Stimulated activated CD8-positive, alpha-beta memory T cell treated with anti-CD3 and anti-CD28 coated beads, Interleukin-4, amount 100 ng/mL, for 24 hours (primary cell): ENCODE measurements at regions not wholly inside any gene's neighbourhood (a gene's known extent, or its start where the extent isn't known, plus 50 kb on each side); places are given as distances from the start of the nearest gene placed in this dataset.

Source experiments
- DNase-seq: peaks from one replicate; pipeline ENCODE4 v3.0.0-alpha.2; 2020; ENCODE audit warnings: low read depth

DNA sequence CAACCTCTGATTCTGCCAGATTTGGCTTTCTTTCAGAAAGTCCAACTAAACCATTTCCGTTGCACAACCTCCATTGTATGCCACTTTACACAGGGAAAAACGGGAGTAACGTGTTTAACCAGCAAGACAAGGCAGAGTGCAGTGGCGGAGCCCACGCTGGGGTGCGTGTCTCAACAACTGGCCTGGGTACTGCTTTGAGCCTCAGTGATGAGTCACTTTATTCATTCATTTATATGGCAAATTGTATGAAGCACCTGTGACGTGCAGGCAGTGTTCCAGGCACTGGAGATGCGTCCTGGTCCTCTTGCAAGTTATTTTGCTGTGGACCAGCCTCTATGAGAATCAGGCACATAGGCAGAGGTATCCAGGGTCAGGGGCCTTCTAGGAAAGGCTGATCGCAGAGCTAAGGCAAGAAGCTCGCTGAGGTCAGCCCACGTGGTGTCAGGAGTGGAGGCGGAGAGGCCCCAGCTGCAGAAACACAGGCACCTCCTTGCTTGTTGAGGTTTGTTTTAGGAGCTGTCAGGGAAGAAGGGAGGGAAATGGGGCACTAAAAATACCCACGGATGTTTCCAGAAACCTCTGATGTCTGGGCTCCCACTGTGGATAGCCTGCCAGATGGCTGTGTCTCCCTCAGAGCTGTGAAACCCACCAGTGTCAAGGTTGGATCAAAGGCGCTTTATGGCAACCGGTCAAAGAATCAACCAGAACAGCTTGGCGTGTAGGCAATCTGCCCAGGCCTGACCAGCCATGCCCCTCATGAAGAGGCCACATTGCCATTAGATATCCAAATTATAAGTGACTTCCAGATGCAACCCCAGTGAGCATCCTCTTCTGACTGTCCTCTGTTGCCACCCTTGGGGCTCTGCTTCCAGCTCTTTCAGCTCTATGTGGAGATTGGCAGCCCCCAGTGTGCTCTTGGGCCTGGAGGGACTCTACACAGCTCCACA, 157.2 kb downstream of the CD83 start:
- DNase-seq: no peak

DNA sequence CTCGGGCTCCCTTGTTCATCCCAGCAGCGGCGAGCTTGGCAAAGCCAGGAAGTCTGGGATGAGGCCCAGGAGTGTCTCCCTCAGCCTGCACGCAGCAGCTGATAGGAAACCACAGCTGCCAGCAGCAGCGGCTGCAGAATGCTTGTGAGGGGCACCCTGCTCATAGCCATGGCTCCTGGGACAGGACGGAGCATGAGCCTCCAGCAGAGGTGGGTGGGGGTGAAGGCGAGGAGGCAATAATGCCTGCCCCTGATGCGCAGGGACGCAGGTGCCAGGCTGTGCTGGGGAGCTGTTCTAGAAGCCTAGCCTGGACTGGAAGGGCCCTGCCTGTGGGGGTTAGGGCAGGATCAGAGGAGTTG, 157.9 kb downstream of the CD83 start:
- DNase-seq: no peak

DNA sequence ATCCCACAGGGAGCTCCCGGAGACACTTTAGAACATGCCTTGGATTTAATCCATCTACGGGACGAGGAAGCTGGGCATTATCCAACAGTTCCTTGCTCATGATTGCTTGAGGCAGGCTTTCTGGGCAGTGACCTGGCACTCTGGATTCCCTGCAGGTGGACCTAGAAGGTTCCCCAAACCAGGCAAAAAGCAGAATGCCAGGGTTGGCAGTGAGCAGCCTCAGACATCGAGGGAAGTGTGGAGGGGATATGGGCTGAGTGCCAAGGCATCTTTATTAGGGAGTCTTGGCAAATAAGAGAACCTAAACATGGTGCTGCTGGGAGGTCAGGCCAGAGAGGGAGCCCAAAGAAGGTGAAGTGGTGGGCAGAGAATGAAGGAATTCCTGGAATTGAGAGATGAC, 158.5 kb downstream of the CD83 start:
- no peak for DNase-seq

DNA sequence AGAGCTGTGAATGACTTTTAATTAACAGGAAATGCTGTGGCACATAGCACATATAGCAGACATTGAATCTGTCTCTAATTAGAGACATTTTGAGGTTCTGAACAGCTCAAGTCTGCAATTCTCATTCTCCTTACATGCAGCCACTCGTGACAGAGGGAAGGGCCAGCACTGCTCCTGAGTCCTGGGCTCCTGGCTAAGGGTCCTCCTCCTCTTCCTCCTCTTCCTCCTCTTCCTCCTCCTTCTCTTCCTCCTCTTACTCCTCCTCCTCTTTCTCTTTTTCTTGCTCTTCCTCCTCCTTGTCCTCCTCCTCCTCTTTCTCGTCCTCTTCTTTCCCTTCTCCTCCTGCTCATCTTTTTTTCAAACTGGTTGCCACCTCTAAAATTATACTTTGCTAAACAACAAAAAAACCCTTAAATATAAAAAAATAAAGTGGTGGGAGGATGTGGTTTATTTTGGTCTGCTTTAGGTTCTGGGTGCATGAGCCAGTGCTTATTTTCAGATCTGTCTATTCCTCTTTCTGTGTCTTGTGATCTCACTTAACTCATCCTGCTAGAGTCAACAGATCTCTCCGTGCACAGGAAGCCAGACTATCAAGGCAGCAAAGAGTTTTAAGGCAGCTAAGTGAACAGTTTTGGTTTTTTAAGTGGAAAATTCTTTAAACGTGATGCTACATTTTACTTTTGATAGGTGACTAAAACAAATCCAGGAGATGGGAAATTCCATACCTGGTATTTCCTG, 159.3 kb downstream of the CD83 start:
- DNase-seq: no peak

DNA sequence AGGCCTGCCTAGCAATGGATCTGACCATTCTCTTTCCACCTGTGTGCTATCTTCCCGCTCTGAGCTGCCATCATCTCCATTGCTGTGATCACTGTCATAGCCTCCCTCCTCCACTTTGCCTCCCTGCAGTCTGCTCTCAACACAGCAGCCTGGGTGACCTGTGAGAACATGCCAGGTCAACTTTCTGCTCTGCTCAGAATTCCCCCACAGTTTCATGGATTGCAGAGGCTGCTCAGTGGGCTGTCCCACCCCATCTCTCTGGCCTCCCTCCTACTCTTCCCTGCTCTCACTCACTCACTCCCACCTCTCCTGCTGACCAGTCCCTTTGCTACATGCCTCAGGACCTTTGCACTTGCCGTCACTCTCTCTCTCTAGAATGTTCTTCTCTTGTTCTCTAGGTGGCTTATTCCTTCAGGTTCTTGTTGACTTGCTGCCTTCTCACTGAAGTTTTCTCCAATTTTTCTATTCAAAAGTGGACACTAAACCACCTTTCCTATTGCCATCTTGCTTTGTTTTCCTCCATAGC, 159.9 kb downstream of the CD83 start:
- DNase-seq: no peak

- DNase-seq: no peak
These were observed 160.4 kb downstream of the CD83 start for GRCh38 chr6:14278006-14278405.

DNA sequence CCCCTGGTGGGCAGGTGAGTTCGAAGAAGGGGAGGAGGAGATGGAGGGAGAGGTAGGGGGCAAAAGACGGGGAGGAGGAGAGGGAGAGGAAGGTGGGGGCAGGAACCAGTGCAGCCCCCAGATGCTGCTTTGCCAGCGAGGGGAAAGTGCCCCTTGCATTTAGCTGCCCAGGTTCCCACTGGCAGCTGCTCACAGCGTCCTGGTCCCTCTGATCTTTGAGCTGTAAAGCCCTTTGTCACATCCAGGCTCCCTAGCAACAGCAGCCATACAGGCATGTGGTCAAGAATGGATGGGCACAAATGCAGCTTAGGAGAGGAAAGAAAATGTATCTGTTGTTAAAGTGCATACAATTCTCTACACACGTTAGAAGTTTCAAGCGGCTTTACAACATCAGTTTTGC, 160.9 kb downstream of the CD83 start:
- DNase-seq: no peak

DNA sequence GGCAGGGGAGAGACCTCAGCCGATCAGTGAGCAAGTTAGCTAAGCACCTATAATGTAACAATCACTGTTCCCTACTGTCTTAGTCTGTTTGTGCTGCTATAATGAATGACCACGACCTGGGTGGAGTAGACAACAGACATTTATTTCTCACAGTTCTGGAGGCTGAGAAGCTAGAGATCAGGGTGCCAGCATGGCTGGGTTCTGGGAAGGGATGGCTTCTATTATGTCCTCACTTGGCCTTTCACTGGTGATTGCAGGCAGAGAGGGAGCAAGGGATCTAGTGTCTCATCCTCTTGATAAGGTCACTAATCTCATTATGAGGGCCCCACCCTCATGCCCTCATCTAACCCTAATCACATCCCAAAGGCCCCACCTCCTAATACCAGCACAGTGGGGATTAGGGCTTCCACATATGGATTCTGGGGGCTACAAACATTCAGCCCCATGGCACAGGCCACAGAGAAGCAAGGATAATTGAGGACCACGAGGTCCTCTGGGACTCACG, 162.5 kb downstream of the CD83 start:
- DNase-seq: no peak

DNA sequence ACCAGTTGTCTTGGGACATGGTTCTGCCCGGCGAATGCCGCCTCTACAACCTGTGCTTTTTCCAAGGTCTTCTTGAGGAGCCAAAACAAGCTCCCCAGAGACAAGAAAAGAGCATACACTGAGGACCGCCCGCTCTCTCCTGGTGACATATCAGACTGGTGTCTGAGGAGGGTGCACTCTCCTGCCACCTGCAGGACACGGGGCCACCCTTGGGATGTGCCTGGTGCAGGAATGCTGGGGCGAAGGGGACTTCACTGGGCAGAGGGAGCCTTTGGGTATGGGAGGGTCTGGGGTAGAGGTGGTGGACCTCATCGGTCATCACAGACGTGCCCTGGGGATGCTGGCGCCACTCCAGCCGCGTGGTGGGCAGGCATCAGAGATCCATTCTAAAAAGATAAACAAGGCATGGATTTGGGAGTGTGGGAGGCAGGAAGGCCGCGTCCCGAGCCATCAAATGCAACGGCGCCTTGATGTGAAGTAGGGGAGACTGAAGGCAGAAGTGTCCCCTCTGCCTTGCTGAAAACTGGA, 163.3 kb downstream of the CD83 start:
- DNase-seq: no peak

DNA sequence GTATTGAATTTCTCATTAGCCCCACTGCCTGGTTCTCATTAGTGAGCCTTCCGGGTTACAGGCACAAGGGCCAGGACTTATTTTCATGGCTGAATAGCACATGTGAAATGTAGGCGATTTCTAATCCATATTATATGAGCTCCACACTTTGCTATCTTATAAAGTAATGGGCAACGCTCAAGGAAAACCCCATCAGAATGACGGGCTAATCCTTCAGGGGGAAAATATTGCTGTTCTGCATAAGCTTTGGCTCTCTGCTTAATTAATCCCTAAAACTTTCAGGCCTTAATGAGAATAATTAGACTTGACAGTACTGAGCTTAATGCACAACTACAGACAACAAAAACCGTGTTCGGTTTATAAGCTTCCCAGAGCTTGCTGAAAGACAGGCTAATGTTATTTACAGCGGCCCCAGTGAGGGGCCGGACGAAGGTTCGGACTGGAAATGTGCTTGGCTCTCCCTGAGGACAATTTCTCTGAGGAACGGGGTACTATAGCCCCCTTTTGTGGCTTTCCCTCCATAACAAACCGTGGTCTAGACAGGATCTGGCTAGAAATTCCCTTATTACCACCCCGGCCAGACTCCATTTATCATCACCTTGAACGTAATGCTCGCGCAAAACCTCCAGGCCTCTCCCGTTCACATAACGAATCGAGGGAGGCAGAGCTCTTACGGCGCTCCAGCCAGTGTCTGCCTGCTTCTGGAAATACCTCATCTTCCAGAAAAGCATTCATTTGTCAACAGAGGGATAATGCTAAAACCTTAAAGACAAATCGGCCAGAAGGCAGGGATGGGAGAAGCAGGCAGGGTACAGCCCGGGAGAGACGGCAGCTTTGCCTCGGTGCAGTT, 164.5 kb downstream of the CD83 start:
- no peak for DNase-seq

DNA sequence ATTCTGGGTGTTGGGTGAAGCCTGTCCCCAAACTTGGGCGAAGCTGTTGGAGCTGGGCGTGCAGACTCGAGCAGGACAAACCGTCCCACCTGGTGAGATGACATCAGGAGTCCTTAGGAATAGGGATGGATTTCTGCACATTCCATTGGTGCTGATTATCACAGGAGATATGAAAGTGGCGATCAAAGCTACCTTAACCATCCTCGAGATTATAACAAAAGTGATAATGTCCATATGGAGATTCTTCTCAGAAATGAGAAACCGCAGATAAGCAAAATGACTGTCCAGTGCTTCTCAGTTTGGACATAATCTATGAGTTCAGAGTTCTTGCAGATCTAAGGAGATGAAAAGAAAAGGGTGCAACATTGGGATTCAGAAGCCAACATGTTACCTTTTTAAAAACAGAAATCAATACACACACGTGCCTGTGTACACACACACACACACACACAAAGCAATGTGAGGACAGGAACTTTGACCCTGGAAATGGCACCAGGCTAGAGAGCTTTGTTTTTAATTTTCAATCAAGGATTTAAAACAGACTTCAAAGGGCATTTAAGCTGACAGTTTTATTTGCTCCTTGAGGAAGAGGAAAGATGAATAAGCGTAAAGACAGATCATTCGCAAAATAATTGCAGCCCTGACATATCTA, 165.4 kb downstream of the CD83 start:
- no peak for DNase-seq

DNA sequence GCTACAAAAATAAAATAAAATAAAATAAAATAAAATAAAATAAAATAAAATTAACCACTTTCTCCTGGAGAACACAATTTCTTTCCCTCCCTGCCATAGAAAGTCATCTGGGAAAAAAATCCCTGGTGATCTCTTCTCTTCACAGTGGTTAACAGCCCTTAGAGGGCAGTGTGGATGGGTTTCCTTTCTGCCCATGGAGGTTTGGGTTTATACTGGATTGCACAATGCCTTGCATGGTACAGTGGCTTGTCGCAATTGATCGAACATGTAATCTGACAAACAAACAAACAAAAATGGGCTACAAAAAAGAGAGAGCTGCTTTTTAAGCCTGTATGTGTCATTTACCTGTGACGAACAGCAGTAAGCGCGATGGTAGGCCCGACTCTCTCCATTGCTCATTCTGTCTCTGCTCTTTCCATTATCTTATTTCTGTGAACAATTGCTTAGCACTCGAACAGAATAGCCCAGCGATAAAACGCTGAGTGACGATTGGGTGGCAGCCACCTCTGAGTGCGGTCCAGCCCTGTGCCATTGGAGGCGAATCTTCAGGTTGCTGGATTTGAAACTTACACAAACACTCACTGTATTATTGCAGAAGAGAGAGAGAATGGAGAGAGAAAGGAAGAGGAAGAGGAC, 166.1 kb downstream of the CD83 start:
- DNase-seq: no peak

- no peak for DNase-seq
These were observed 167.5 kb downstream of the CD83 start for GRCh38 chr6:14284969-14285590.

DNA sequence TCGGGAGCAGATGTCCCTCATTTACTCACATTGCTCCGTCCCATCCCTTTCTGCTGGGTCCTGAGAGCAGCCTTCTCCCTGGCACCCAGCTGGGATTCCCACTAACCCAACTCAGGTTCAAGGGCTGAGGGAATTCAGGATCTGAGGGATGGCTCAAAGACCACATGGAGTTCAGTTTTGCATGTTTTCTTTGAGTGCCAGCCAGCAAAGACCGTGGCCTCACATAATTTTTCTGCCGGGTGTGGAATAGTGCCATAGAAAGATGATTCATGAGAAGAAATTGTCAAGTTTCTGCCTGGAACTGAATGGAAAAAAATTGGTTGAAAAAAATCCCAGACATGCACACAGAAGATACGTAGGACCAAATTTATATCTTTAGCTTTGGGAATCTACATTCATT, 168.6 kb downstream of the CD83 start:
- DNase-seq: no peak

DNA sequence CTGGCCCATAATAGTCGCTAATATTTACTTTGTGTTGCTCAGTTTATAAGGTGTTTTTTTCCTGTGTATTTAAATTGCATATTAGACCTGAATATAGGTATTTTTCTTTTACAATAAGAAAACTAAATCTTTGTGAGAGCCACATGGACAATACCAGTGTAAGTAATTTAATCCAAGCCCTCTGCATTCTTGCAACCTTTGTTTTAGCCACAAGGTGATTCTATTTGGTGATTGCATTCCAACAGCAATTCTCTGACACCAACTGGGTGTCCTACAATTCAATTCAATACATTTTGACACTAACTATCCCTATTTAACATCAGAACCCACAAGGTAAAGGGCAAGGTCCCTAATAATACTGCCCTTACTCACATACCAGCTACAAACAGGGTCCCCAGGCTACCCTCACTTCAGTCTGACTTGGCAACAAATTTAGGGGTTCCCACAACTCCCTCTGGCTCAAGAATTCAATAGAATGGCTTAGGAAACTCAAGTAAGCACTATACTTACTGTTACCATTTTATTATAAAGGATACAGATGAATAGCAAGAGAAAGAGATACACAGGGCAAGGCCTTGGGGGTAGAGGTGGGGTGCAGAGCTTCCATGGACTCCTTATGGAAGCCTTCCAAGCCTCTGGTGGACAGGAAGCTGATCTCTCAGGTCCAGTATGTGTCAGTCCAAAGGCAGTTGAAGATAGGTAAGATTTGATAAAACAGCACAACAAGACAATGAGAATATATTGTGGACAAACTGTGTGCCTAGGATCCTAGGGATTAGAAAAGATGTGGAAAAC, 169.3 kb downstream of the CD83 start:
- DNase-seq: no peak

- DNase-seq: no peak
These were observed 170.1 kb downstream of the CD83 start for GRCh38 chr6:14287707-14288106.

GRCh38 chr6:14288910-14289309, 171.3 kb downstream of the CD83 start:
- DNase-seq: no peak

DNA sequence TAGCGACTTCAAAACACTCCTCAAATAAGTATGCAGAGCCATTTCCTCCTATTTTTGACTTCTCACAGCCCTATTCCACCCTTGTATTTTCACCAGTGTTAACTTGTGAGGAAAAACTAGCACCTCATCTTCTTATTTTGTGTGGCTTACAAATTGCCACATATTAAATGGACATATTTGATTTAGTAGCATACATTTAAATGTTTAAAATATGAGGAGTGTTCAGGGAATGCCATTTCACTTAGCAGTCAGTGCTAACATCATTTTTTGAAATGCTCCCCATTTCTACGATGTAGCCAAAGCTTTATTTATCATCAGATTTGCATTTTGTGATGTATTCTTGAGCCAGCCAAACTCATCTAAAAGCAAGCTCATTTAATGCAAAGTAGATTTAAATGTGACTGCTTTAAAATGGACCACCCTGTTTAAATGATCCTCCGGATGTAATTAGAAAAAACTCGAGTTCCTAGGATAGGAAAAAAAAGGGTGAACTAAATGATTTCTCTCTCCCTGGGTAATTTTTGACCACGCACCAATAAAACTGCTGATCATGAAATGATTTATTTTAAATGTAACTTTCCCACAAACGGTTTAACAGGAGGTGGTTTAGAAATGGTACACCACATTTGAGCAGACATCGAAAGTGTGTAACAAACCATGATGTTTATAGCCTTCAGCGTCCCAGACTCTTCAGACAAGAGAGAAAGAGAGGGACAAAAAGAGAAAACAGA, 172.6 kb downstream of the CD83 start:
- no peak for DNase-seq
